K562 (cell line): ENCODE measurements at regions not wholly inside any gene's neighbourhood (a gene's known extent, or its start where the extent isn't known, plus 50 kb on each side); places are given as distances from the start of the nearest gene placed in this dataset.
A peak's percentile ranks its signal among the peaks of the same experiment; 100 is the strongest.

Experiments used
- ATAC-seq: fragments of 200-7000 bp; cut with Tn5 transposase; 3 replicates; pipeline ENCODE4 v1.9.1; 2020; ENCODE audit warnings: moderate library complexity
- BruUV-seq: library from RNA; stranded (reverse); fragments of 400-500 nt; replicated peaks from 2 replicates; lab custom pipeline; 2021; lab: Mats Ljungman, UMichigan
- CTCF ChIA-PET: fragments of 300-600 bp; formaldehyde crosslinking; extraction: SDS; loops from one replicate; lab custom pipeline; 2021; ENCODE audit warnings: low intra/inter-chr PET ratio; lab: Yijun Ruan, JAX
- POLR2A ChIA-PET: fragments of 300-600, 350-650 bp; sonication (Branson Sonifier 250); formaldehyde crosslinking; extraction: SDS; loops from one replicate; lab custom pipeline; 2021; ENCODE audit warnings: antibody characterized with exemption, inconsistent platforms; lab: Yijun Ruan, JAX
- DNase-seq, 4 experiments: peaks; one replicate each; pipeline versions ENCODE4 v3.0.0 to v3.0.0-alpha.2; 2011 to 2018; ENCODE audit warnings: low spot score in 3 of 4, mixed read lengths in 3 of 4; ENCODE audit errors: extremely low read depth in 1 of 4
- FAIRE-seq: peaks from 2 replicates; lab custom pipeline; 2011; peaks lifted over from hg19 to GRCh38; lab: Jason Lieb, UNC
- H2AFZ ChIP-seq: 2 replicates; pipeline ENCODE4 v1.6.0; 2011; ENCODE audit warnings: low read depth, low read length, control low read depth, inconsistent platforms
- H3K27ac ChIP-seq: fragments of 200-600 bp; 3 replicates; pipeline ENCODE4 v1.8.0; 2011; ENCODE audit warnings: low read depth, mild to moderate bottlenecking, control low read depth, inconsistent platforms, low read length, moderate library complexity, mixed read lengths; ENCODE audit errors: extremely low read depth
- H3K27me3 ChIP-seq, 2 experiments: fragments of 300-600 bp in 1 of 2; 2 replicates in 1 of 2; 3 replicates in 1 of 2; pipeline versions ENCODE4 v1.6.0 to v1.8.0; 2011; ENCODE audit warnings: inconsistent platforms in 2 of 2, low read length in 2 of 2, mild to moderate bottlenecking in 1 of 2, mixed read lengths in 1 of 2, moderate library complexity in 1 of 2; ENCODE audit not compliant: control insufficient read depth in 2 of 2, insufficient read depth in 2 of 2
- H3K36me3 ChIP-seq: fragments of 300-600 bp; 3 replicates; pipeline ENCODE4 v1.8.0; 2011; ENCODE audit warnings: mild to moderate bottlenecking, low read length, inconsistent platforms; ENCODE audit not compliant: control insufficient read depth, insufficient read depth
- H3K4me1 ChIP-seq, 2 experiments: fragments of 200-600 bp in 1 of 2; replicated peaks in 1 of 2; 2 replicates in 1 of 2; 3 replicates in 1 of 2; pipeline versions ENCODE4 v1.5.1 to v1.8.0; 2011; ENCODE audit warnings: inconsistent platforms in 2 of 2, low read length in 2 of 2, mild to moderate bottlenecking in 1 of 2, mixed read lengths in 1 of 2, moderate library complexity in 1 of 2; ENCODE audit not compliant: control insufficient read depth in 2 of 2, insufficient read depth in 2 of 2
- H3K4me2 ChIP-seq: 2 replicates; pipeline ENCODE4 v1.6.1; 2011; ENCODE audit warnings: low read length, control low read depth, inconsistent platforms, mixed read lengths; ENCODE audit not compliant: insufficient read depth
- H3K4me3 ChIP-seq: fragments of 200-600 bp; sonication (generic), shearing (Covaris generic); 2 replicates; pipeline ENCODE4 v1.5.1; 2016; ENCODE audit warnings: control low read depth, inconsistent platforms
- H3K79me2 ChIP-seq: fragments of 200-600 bp; 3 replicates; pipeline ENCODE4 v1.8.0; 2011; ENCODE audit warnings: low read length, inconsistent platforms; ENCODE audit not compliant: control insufficient read depth, insufficient read depth
- H3K9ac ChIP-seq, 2 experiments: 2 replicates each; pipeline versions ENCODE4 v1.6.0 to v1.6.1; 2011; ENCODE audit warnings: low read depth in 2 of 2, low read length in 2 of 2, control low read depth in 1 of 2, inconsistent platforms in 1 of 2, mild to moderate bottlenecking in 1 of 2, mixed read lengths in 1 of 2; ENCODE audit not compliant: insufficient read depth in 1 of 2
- H3K9me1 ChIP-seq: one replicate; pipeline ENCODE4 v1.6.0; 2011; ENCODE audit warnings: inconsistent platforms, mild to moderate bottlenecking, low read length, moderate library complexity; ENCODE audit not compliant: control insufficient read depth, insufficient read depth
- H3K9me3 ChIP-seq: replicated peaks from 2 replicates; pipeline ENCODE4 v1.5.1; 2011; ENCODE audit warnings: low read depth, low read length, inconsistent platforms; ENCODE audit not compliant: control insufficient read depth, insufficient read depth
- H4K20me1 ChIP-seq: replicated peaks from 2 replicates; pipeline ENCODE4 v1.6.1; 2011; ENCODE audit warnings: low read length, inconsistent platforms, mixed read lengths; ENCODE audit not compliant: control insufficient read depth, insufficient read depth
- C11orf30 ChIP-seq: fragments of 450-650 bp; IDR thresholded peaks from 2 replicates; pipeline ENCODE4 v1.6.1; 2016; ENCODE audit warnings: low read depth, mild to moderate bottlenecking
- CBFA2T3 ChIP-seq: fragments of 450-650 bp; IDR thresholded peaks from 2 replicates; pipeline ENCODE4 v1.6.1; 2017
- CBX2 ChIP-seq: fragments of 200-600 bp; sonication (generic); IDR thresholded peaks from one replicate; pipeline ENCODE4 v1.6.1; 2012; ENCODE audit warnings: mild to moderate bottlenecking, low read length, inconsistent platforms; ENCODE audit not compliant: insufficient read depth, poor library complexity, severe bottlenecking
- CEBPB ChIP-seq: fragments of 450-650 bp; IDR thresholded peaks from 2 replicates; pipeline ENCODE4 v1.6.1; 2016; ENCODE audit warnings: missing genetic modification characterization, missing compliant biosample characterization
- MAFG ChIP-seq: fragments of 450-650 bp; conservative IDR thresholded peaks from 2 replicates; pipeline ENCODE4 v1.6.1; 2016; ENCODE audit warnings: missing genetic modification characterization, missing compliant biosample characterization
- ZBTB11 ChIP-seq, 3 experiments: fragments of 200-800 bp in 1 of 3; fragments of 250-450 bp in 1 of 3; fragments of 450-650 bp in 1 of 3; sonication (Bioruptor Pico) in 1 of 3; sonication (Bioruptor generic) in 1 of 3; formaldehyde crosslinking in 1 of 3; IDR thresholded peaks; 2 replicates each; pipeline versions ENCODE4 v1.6.1 to v1.8.0; 2016 to 2022; ENCODE audit warnings: mild to moderate bottlenecking in 2 of 3, missing genetic modification characterization in 2 of 3, missing compliant biosample characterization in 1 of 3, moderate library complexity in 1 of 3
- ZBTB49 ChIP-seq: sonication (generic); formaldehyde crosslinking; IDR thresholded peaks from 2 replicates; pipeline ENCODE4 v1.8.0; 2022; ENCODE audit warnings: missing genetic modification reagents, mild to moderate bottlenecking, borderline replicate concordance
- ZNF316 ChIP-seq: fragments of 450-650 bp; IDR thresholded peaks from 2 replicates; pipeline ENCODE4 v1.6.1; 2016
- ZNF436 ChIP-seq: fragments of 250-450, 450-650 bp; sonication (Bioruptor Pico); formaldehyde crosslinking; IDR thresholded peaks from 2 replicates; pipeline ENCODE4 v1.7.0; 2020; ENCODE audit warnings: mild to moderate bottlenecking
- ZNF76 ChIP-seq: fragments of 250-450 bp; sonication (Bioruptor Pico); IDR thresholded peaks from 2 replicates; pipeline ENCODE4 v1.4.0; 2020; ENCODE audit warnings: mild to moderate bottlenecking, moderate library complexity, borderline replicate concordance
- WGBS: fragments of 100-300 bp; shearing (Covaris generic); methylation state at CpG from one replicate; pipeline ENCODE4 v1.1.6; 2016; ENCODE audit warnings: low coverage, mixed read lengths; ENCODE audit not compliant: insufficient coverage; ENCODE audit errors: missing lambda C conversion rate; 5-methylcytosine and 5-hydroxymethylcytosine counted together
- in situ Hi-C: fragments of 300-500 bp; cut with MboI; formaldehyde crosslinking; loops from 4 replicates; pipeline ENCODE4 v1.15.0; 2018; ENCODE audit warnings: inconsistent platforms, mixed read lengths
- intact Hi-C: fragments of 100-400 bp; cut with micrococcal nuclease; formaldehyde crosslinking; loops from 2 replicates; pipeline ENCODE4 v1.14.2; 2022

GRCh38 chr1:79388694-79389361, 382.3 kb upstream of the ADGRL4 start:
- intact Hi-C loops = no loop called here
- ChIA-PET CTCF (no interaction called here), POLR2A (no interaction called here)
- H3K4me2 ChIP-seq = no peak overlapping the region
- DNase-seq = no peak
- no peaks in the 10 kb centered on the region for H3K4me1 ChIP-seq
- WGBS = 0% methylated on average over 3 of the region's 3 CpGs
- H3K4me3 ChIP-seq = no peak overlapping the region
- H4K20me1 ChIP-seq = no peaks in the 10 kb centered on the region
- no peak for ATAC-seq
- no peak overlapping the region for H3K27ac ChIP-seq
- H3K9me1 ChIP-seq = no peaks in the 10 kb centered on the region
- no peaks in the 10 kb centered on the region for H3K36me3 ChIP-seq
- no peaks in the 10 kb centered on the region for H3K27me3 ChIP-seq
- BruUV-seq = no TSS peak
- H3K9ac ChIP-seq = no peak overlapping the region
- no peaks in the 10 kb centered on the region for H3K79me2 ChIP-seq
- in situ Hi-C loops = no loop called here
- H3K9me3 ChIP-seq = no peaks in the 10 kb centered on the region
- H2AFZ ChIP-seq = no peak overlapping the region
- TF ChIP-seq CEBPB (tag) (no peak), ZNF76 (no peak), CBX2 (no peak), ZNF316 (peak; percentile 64; the same call in 1 of the 2 replicates), ZBTB49 (CRISPR knock-in tag) (no peak), C11orf30 (peak; percentile 43; the same call in 1 of the 2 replicates), CBFA2T3 (no peak), ZNF436 (CRISPR knock-in tag) (no peak), ZBTB11 (CRISPR knock-in tag; IDR thresholded peaks at IDR 0.05) (no peak), MAFG (tag) (peak; percentile 36; the same call in 1 of the 2 replicates)
- FAIRE-seq = no peak
